Tibial nerve (tissue), 3 donors: ENCODE measurements at regions not wholly inside any gene's neighbourhood (a gene's known extent, or its start where the extent isn't known, plus 50 kb on each side); places are given as distances from the start of the nearest gene placed in this dataset.

ENCODE experiments used
- POLR2A ChIP-seq, 2 donors: fragments of 450-650 bp; IDR thresholded peaks; one replicate each; pipeline ENCODE4 v1.6.1; 2017; ENCODE audit warnings: antibody characterized with exemption in 2 of 2, mild to moderate bottlenecking in 2 of 2, moderate library complexity in 2 of 2
- TF ChIP-seq, protein P1 (sequence below), 5 experiments: fragments of 200-600 bp in 3 of 5; fragments of 450-650 bp in 2 of 5; sonication (generic) in 3 of 5; IDR thresholded peaks; one replicate each; pipeline ENCODE4 v1.5.1; 2016 to 2019; ENCODE audit warnings: antibody characterized with exemption in 5 of 5, mild to moderate bottlenecking in 3 of 5, moderate library complexity in 2 of 5

DNA sequence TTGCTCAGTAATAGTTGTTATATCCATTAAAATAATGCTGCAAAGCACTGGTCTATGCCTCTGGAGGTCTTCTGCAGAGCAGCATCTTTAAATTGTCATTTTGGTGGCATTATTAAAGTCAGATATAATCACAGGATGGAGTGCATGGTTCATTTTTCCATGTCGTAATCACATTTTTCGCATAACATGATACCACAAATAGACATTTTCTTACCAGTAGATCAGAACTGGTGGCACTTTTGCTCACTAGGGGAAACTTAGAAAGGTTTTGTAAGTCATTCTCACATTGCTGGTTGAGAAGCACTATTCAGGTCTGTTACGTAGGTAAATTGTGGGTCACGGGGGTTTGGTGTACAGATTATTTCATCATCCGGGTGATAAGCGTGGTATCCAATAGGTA, 484.5 kb upstream of the PRKX start:
- TF ChIP-seq, protein P1, sequence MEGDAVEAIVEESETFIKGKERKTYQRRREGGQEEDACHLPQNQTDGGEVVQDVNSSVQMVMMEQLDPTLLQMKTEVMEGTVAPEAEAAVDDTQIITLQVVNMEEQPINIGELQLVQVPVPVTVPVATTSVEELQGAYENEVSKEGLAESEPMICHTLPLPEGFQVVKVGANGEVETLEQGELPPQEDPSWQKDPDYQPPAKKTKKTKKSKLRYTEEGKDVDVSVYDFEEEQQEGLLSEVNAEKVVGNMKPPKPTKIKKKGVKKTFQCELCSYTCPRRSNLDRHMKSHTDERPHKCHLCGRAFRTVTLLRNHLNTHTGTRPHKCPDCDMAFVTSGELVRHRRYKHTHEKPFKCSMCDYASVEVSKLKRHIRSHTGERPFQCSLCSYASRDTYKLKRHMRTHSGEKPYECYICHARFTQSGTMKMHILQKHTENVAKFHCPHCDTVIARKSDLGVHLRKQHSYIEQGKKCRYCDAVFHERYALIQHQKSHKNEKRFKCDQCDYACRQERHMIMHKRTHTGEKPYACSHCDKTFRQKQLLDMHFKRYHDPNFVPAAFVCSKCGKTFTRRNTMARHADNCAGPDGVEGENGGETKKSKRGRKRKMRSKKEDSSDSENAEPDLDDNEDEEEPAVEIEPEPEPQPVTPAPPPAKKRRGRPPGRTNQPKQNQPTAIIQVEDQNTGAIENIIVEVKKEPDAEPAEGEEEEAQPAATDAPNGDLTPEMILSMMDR (IDR thresholded peaks at IDR 0.05) = no peak
- no peak for TF ChIP-seq POLR2A (IDR thresholded peaks at IDR 0.05)
